Stomach (tissue), 4 donors: ENCODE measurements at regions not wholly inside any gene's neighbourhood (a gene's known extent, or its start where the extent isn't known, plus 50 kb on each side); places are given as distances from the start of the nearest gene placed in this dataset.

Experiments used
- CTCF ChIP-seq, 7 experiments: fragments of 450-650 bp in 4 of 7; fragments of 200-600 bp in 3 of 7; sonication (generic) in 3 of 7; IDR thresholded peaks; one replicate each; pipeline ENCODE4 v1.5.1; 2016 to 2019; ENCODE audit warnings: antibody characterized with exemption in 7 of 7, control low read depth in 2 of 7, mild to moderate bottlenecking in 1 of 7
- EP300 ChIP-seq: sonication (generic); formaldehyde crosslinking; IDR thresholded peaks from one replicate; pipeline ENCODE4 v1.6.1; 2017; ENCODE audit warnings: antibody characterized with exemption
- POLR2A ChIP-seq, 4 donors: fragments of 450-650 bp; IDR thresholded peaks; one replicate each; pipeline ENCODE4 v1.6.1; 2016; ENCODE audit warnings: antibody characterized with exemption in 4 of 4, control low read depth in 2 of 4, mild to moderate bottlenecking in 1 of 4, moderate library complexity in 1 of 4

GRCh38 chr7:156478486-156478885, 162.1 kb upstream of the RNF32 start:
- TF ChIP-seq EP300 (no peak), POLR2A (IDR thresholded peaks at IDR 0.05) (no peak), CTCF (IDR thresholded peaks at IDR 0.05) (no peak)
